HFF-Myc (cell line): ENCODE measurements at regions not wholly inside any gene's neighbourhood (a gene's known extent, or its start where the extent isn't known, plus 50 kb on each side); places are given as distances from the start of the nearest gene placed in this dataset.

ENCODE experiments used
- DNase-seq: peaks from one replicate; pipeline ENCODE4 v3.0.0-alpha.2; 2011; ENCODE audit warnings: low read depth; ENCODE audit errors: extremely low read depth
- H3K4me3 ChIP-seq: replicated peaks from 2 replicates; pipeline ENCODE4 v1.5.1; 2011; ENCODE audit warnings: low read depth, mild to moderate bottlenecking, control low read depth, low read length
- CTCF ChIP-seq: IDR thresholded peaks from 2 replicates; pipeline ENCODE4 v1.5.1; 2012; ENCODE audit warnings: mild to moderate bottlenecking, low read depth, low read length, control low read depth; ENCODE audit errors: missing control alignments

- no peak for DNase-seq
- no peak for TF ChIP-seq CTCF
Observed at GRCh38 chr16:35881654-35882053, 2422.2 kb downstream of the TP53TG3F start.

GRCh38 chr16:35906440-35906839 lies 2447.0 kb downstream of the TP53TG3F start:
- H3K4me3 ChIP-seq, result no peak overlapping the region
- no peak for DNase-seq
- no peak for TF ChIP-seq CTCF

More at GRCh38 chr16:35881654-35882053, 2422.2 kb downstream of the TP53TG3F start:
- H3K4me3 ChIP-seq, result no peak overlapping the region

GRCh38 chr16:35908152-35908551 lies 2448.7 kb downstream of the TP53TG3F start:
- DNase-seq, result no peak
- H3K4me3 ChIP-seq, result no peak overlapping the region
- TF ChIP-seq CTCF, result no peak

GRCh38 chr16:35908942-35909341 lies 2449.5 kb downstream of the TP53TG3F start:
- peak; percentile 37 for TF ChIP-seq CTCF
- no peak for DNase-seq
- no peak overlapping the region for H3K4me3 ChIP-seq

- TF ChIP-seq CTCF, result no peak
- H3K4me3 ChIP-seq, result no peak overlapping the region
- DNase-seq, result no peak
Observed at GRCh38 chr16:35909351-35909954, 2450.0 kb downstream of the TP53TG3F start.

- H3K4me3 ChIP-seq, result no peak overlapping the region
- no peak for DNase-seq
- TF ChIP-seq CTCF, result no peak
Observed at GRCh38 chr16:35910409-35910808, 2451.0 kb downstream of the TP53TG3F start.

- DNase-seq, result no peak
- no peak for TF ChIP-seq CTCF
- no peak overlapping the region for H3K4me3 ChIP-seq
Observed at GRCh38 chr16:35911899-35912298, 2452.5 kb downstream of the TP53TG3F start.
